HG03457 (cell line): ENCODE measurements at regions not wholly inside any gene's neighbourhood (a gene's known extent, or its start where the extent isn't known, plus 50 kb on each side); places are given as distances from the start of the nearest gene placed in this dataset.

Experiments used
- ATAC-seq: cut with Tn5 transposase; IDR thresholded peaks from one replicate; pipeline ENCODE4 v1.9.1; 2021; ENCODE audit warnings: moderate number of reproducible peaks; ENCODE audit not compliant: unreplicated experiment

DNA sequence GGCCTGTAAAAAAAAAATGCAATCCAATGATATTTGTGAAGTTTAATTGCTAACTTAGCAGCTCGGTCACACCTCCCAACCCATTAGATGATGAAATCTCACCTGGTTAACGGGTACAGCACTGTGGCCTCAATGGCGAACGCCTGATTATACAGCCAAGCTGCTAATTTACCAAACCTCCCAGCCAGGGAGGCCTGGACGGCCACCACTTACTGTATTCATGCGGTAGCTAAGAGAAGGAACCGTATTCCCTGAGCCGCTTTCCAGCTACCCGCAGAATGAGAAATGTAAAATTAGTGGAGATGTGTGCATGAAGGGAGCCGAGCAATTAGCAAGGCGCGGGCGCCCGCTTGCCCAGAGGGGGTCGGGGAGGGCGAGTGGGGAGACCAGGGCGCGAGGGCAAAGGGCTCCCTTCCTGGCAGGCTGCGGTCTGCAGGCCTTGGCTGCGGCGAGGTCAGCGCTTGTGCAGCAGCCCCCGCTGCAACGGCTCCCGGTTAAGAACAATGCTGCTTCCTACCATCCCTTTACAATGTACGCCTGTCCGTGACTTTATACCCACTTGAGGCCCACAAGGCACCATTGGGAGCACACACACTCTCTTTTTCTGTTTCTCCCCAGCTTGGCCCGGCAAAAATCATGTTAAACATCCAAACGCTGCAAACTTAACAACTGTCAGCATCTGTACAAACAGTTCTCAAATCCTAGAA is 70.4 kb upstream of the TBCA start:
- ATAC-seq: no peak

DNA sequence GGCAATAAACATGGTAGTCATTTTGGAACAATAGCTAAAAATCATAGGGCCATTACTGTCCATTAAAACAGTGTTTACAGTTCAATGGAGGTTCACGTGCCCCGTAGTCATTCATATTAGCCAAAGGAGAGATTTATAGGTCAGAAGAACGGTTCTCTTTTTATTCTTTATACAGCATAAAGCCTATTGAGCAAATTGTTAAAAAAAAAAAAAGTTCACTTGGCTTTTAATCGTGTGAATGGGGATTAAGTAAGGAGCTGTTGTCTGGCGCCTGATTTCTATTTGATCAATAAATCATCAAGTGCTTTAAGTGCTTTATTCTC is 69.1 kb upstream of the TBCA start:
- ATAC-seq: no peak

DNA sequence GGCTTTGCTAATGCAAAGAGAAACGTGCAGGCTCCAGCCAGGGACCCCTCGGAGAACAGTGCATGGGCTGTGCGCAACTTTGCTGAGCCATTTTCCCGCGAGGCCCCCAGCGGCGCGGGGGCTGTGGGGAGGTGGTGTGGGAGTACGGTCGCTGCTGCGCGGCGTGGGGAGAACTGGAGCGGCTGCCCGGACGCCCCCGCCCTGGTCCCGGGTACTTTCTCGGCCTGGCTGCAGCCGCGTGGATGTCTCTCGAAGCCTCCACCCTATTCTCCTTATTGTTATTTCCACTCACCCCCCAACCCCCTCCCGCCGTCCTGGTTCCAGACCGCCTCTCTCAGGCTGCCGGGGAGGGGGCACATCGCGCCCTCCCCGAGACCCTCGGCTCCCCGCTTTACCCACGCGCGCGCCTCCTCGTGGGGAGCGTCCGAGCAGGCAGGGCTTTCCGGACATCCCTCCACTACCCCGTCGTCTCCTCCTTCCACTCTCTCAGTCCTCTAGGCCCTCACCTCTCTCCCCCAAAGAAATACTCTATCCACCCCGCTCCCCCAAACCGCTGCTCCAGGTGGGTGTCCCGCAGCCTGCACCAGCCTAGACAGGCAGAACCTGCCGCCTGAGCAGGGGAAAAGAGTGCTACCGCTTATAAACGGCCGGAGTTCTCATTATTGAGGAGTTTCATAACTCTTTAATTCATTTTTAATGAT is 68.6 kb upstream of the TBCA start:
- ATAC-seq: no peak

DNA sequence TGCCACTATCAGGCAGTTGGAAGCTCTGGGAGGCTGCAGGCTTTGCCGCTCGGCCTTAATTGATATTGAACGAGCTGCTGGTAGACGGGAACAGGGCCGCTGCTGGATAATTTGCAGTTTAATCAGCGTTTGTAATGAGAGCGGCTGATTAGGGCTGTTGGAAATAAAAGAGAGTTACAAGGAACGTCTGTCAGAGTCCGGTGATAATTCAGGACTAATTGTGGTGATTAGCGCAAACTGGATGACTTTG is 68.2 kb upstream of the TBCA start:
- no peak for ATAC-seq

DNA sequence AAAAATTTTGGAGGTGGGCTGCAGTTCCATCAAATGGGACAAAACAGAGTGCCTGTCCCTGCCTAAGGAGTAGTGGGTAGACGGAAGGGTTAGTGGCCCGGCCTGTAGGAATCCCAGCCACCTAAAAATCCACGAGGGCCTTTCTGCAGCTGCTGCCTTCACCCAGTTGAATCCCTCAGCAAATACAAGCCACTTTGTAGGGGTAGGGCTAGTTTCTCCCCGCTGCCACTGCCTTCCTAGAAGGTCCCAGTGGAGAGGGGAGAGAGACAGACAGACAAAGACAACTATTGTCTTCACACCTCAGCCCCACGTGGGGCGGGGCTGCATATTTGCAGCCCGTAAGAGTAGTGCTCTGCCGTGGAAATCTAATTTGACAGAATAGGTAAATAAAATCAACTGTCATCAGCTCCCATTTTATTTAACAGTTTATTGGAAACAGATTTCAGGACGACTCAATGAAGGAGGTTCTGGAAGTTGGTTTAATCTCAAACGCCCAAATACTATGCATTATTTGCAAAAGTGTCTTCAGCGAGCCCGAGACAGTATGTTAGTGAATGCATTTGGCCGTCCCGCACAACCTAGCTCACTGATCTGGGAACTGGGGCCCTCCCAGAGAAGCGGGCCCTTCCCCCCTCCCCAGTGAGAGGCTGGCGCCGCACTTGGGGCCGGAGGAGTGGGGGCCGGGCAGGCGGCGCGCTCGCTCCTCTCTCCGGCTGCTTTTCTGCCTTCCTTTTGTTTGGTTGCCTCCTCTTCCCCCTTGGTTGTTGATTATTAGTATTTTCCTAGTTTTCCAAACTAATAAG is 67.6 kb upstream of the TBCA start:
- no peak for ATAC-seq

DNA sequence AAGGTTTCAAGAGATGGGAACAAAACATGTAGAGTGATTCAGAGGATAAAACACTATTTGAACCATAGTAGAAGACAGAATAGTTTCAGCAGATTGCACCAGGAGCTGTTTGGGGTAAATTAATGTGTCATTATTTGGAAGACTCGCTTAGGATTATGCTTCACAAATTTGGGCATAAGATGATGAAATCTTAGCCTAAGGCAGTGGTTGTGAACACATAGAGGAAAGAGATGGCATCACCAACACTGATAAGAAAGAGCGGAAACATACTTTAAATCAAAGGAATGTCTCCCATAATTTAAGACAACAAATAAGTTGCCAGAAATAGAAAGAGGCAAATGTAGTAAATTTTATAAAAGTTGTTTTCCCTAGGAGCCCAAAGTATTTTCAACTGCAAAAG is 66.1 kb upstream of the TBCA start:
- no peak for ATAC-seq

DNA sequence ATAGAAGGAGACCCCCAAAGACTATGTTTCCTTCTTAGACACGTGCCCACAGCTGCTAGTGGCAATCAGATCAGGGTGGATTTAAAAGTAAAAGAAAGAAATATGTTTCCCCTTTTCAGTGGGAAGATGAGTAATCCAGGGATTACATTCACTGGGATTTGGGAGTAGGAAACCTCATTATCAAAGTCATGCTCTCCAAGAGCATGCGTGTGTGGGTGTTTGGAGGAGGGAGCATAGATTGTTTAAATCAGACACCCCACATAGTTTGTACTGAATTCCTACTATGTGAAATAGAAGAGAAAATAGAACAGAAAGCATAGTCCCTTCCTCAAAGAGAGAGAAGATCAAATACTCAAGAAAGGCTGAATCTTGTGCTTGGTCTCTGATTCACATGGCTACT is 65.5 kb upstream of the TBCA start:
- no peak for ATAC-seq

DNA sequence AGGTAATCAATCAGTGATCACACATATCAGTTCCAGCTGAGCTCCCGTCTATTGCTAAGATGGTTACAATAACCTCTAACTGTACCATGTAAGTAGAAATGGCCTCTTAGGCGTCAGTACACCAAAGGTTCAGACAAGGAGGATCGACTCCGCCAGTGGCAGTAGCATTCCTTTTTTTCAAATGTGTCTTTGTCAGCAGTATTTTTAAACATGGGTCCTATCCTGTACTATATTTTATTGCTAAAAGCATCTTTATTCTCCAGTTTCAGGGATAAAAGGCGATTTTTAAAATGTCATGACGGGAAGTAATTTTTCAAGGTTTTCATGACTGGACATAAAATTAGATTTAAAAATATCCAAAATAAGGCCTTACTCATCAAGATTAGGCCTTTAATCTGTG is 64.8 kb upstream of the TBCA start:
- ATAC-seq: no peak

DNA sequence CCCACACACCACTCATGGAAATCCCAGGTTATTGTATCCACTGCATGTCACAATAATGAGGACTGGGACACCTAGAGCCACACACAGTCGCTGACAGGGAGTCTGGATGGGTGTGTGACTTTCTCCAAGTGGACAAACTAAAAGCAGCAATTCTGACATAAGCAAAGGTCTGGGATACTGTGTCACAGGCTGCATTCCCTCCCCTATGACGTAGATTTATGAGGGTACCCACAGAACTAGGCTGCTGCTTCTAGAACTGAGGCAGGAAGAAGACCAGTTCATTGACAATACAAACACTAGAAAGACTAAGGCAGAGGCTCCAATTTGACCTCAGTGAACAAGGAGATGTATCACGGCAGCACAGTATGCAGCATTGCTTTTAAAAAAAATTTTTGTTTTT is 63.6 kb upstream of the TBCA start:
- ATAC-seq: no peak

DNA sequence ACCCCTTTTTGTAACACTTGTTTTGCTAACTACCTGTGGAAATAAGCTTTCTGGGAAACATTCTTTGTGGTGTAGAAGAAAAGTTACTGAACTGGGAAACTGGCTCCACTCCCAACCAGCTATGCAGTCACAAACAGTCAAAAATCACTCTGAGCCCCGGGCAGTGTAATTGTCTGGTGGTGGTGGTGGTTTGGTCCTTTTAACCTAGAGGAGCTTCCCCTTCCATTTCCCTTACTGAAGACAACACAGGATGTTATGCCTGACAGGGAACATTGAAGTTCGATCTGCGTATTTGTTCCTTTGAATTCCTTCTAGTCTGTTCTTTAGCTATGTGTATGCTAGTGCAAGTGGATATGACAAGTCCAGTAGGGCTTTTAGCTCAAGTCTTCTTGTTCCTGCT is 56.8 kb upstream of the TBCA start:
- ATAC-seq: no peak

DNA sequence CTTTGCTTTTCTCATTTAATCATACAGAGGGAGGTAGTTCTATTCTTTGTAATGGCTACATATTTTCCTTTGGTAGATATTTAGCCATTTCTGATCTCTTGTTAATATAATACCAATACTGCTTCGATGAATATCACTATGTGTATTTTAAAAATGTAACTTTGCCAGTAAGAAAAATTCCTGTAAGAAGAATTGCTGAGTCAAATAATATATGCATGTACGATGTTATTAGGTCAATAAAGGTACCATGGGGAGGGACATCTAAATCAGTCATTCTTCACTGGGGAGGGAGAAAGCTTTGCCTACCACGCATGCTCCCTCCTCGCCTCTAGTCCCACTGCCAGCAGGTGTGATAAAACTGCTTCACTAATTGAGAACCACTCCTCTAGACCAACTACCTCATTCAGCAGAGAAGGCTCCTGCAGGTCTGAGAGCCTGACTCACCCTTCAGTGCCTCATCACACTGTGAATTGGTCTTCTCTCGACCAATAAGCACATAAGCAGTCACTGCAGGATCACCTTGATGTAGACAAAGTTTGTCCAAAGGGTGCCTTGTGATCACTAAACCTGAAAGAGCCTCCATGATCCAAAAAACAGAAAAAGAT is 56.1 kb upstream of the TBCA start:
- no peak for ATAC-seq

DNA sequence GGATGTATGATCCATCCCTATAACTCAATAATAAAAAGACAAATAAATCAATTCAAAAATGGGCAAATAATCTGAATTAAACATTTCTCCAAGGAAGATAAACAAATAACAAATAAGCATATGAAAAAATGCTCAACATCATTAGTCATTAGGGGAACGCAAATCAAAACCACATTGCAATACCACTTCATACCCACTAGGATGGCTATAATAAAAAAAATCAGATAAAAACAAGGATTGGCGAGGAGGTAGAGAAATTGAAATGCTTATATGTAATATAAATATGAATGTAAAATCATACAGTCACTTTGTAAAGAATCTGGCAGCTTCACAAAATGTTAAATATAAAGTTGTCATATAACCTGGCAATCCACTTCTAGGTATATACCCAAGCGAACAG is 52.3 kb upstream of the TBCA start:
- no peak for ATAC-seq
